OCI-LY7 (cell line): ENCODE measurements at regions not wholly inside any gene's neighbourhood (a gene's known extent, or its start where the extent isn't known, plus 50 kb on each side); places are given as distances from the start of the nearest gene placed in this dataset.

Source experiments
- BruUV-seq: library from RNA; stranded (reverse); fragments of 400-500 nt; replicated peaks from 2 replicates; lab custom pipeline; 2021; lab: Mats Ljungman, UMichigan
- CTCF ChIA-PET: fragments of 300-600 bp; sonication (Branson Sonifier 250); formaldehyde crosslinking; loops from one replicate; lab custom pipeline; 2022; ENCODE audit warnings: antibody characterized with exemption; ENCODE audit not compliant: unreplicated experiment; lab: Charles Lee
- POLR2A ChIA-PET: fragments of 300-600 bp; sonication (Branson Sonifier 250); formaldehyde crosslinking; loops from one replicate; lab custom pipeline; 2022; ENCODE audit warnings: antibody characterized with exemption; lab: Charles Lee
- DNase-seq: peaks from one replicate; pipeline ENCODE4 v3.0.0-alpha.2; 2015; ENCODE audit warnings: low spot score
- H2AFZ ChIP-seq: fragments of 200-600 bp; sonication (generic), shearing (Covaris generic); 2 replicates; pipeline ENCODE4 v1.6.1; 2014; ENCODE audit warnings: mild to moderate bottlenecking, antibody characterized with exemption, low read length, moderate library complexity
- H3K27ac ChIP-seq: fragments of 200-600 bp; sonication (generic); 2 replicates; pipeline ENCODE4 v1.5.1; 2014; ENCODE audit warnings: mixed run types, low read depth, mild to moderate bottlenecking, moderate library complexity, low read length, inconsistent platforms; ENCODE audit not compliant: poor library complexity, severe bottlenecking
- H3K36me3 ChIP-seq: fragments of 200-600 bp; sonication (generic); 2 replicates; pipeline ENCODE4 v1.6.1; 2014; ENCODE audit warnings: mild to moderate bottlenecking, antibody characterized with exemption, low read length, moderate library complexity, mixed read lengths; ENCODE audit not compliant: insufficient read depth
- H3K4me1 ChIP-seq: fragments of 200-600 bp; sonication (generic); 2 replicates; pipeline ENCODE4 v1.5.1; 2014; ENCODE audit warnings: mild to moderate bottlenecking, low read length; ENCODE audit not compliant: insufficient read depth, poor library complexity, severe bottlenecking
- H3K4me2 ChIP-seq: fragments of 200-600 bp; sonication (generic); 2 replicates; pipeline ENCODE4 v1.6.1; 2014; ENCODE audit warnings: mild to moderate bottlenecking, low read length
- H3K4me3 ChIP-seq: fragments of 200-600 bp; sonication (generic); 2 replicates; pipeline ENCODE4 v1.5.1; 2014; ENCODE audit warnings: mild to moderate bottlenecking, low read depth, low read length; ENCODE audit not compliant: poor library complexity, severe bottlenecking
- H3K79me2 ChIP-seq: fragments of 200-600 bp; sonication (generic); 2 replicates; pipeline ENCODE4 v1.6.1; 2016; ENCODE audit warnings: low read depth, mild to moderate bottlenecking, low read length, moderate library complexity, mixed read lengths; ENCODE audit not compliant: insufficient read depth
- H3K9me2 ChIP-seq: fragments of 200-600 bp; sonication (generic); 2 replicates; pipeline ENCODE4 v1.6.1; 2016; ENCODE audit warnings: mild to moderate bottlenecking, low read length, mixed read lengths; ENCODE audit not compliant: insufficient read depth
- H3K9me3 ChIP-seq: fragments of 200-600 bp; sonication (generic); 2 replicates; pipeline ENCODE4 v1.6.1; 2014; ENCODE audit warnings: mild to moderate bottlenecking, mixed run types, low read length, mixed read lengths
- H4K20me1 ChIP-seq: fragments of 200-600 bp; sonication (generic); 2 replicates; pipeline ENCODE4 v1.6.1; 2014; ENCODE audit warnings: mild to moderate bottlenecking, antibody characterized with exemption, low read length, moderate library complexity, mixed read lengths; ENCODE audit not compliant: insufficient read depth
- CTCF ChIP-seq: fragments of 200-600 bp; sonication (generic); conservative IDR thresholded peaks from 2 replicates; pipeline ENCODE4 v1.5.1; 2014; ENCODE audit warnings: mild to moderate bottlenecking, antibody characterized with exemption, low read length, moderate library complexity, mixed read lengths
- EZH2phosphoT487 ChIP-seq: fragments of 200-600 bp; sonication (generic); IDR thresholded peaks from 2 replicates; pipeline ENCODE4 v1.6.1; 2018; ENCODE audit warnings: low read depth, borderline replicate concordance, mild to moderate bottlenecking, mixed run types, antibody characterized with exemption, low read length, moderate library complexity, mixed read lengths
- intact Hi-C: fragments of 100-400 bp; cut with micrococcal nuclease; formaldehyde crosslinking; loops from one replicate; pipeline ENCODE4 v1.10.0; 2022; ENCODE audit not compliant: unreplicated experiment

GRCh38 chr18:68435581-68435980, 279.3 kb downstream of the TMX3 start:
- Histone ChIP-seq H2AFZ (no peak overlapping the region), H3K4me2 (no peak overlapping the region), H3K27ac (no peak overlapping the region), H3K79me2 (no peaks in the 10 kb centered on the region), H3K36me3 (no peaks in the 10 kb centered on the region), H3K4me1 (no peaks in the 10 kb centered on the region), H4K20me1 (no peaks in the 10 kb centered on the region), H3K9me2 (no peaks in the 10 kb centered on the region), H3K9me3 (no peaks in the 10 kb centered on the region), H3K4me3 (no peak overlapping the region)
- DNase-seq: no peak
- CTCF ChIA-PET: no interaction called here
- no TSS peak for BruUV-seq
- intact Hi-C loops: no loop called here
- TF ChIP-seq EZH2phosphoT487 (no peak), CTCF (no peak)
- POLR2A ChIA-PET: no interaction called here

GRCh38 chr18:68431922-68432198, 283.0 kb downstream of the TMX3 start:
- ChIA-PET CTCF (no interaction called here), POLR2A (no interaction called here)
- BruUV-seq: no TSS peak

More at GRCh38 chr18:68431922-68432198, 283.0 kb downstream of the TMX3 start:
- Histone ChIP-seq H3K9me3 (no peaks in the 10 kb centered on the region), H3K4me2 (no peak overlapping the region), H3K27ac (no peak overlapping the region), H2AFZ (no peak overlapping the region), H3K4me1 (no peaks in the 10 kb centered on the region), H3K9me2 (no peaks in the 10 kb centered on the region), H3K4me3 (no peak overlapping the region), H3K79me2 (no peaks in the 10 kb centered on the region), H3K36me3 (no peaks in the 10 kb centered on the region), H4K20me1 (no peaks in the 10 kb centered on the region)
- DNase-seq: no peak
- intact Hi-C loops: no loop called here
- no peak for TF ChIP-seq CTCF
- no peak for TF ChIP-seq EZH2phosphoT487
